GM18520 (cell line): ENCODE measurements at regions not wholly inside any gene's neighbourhood (a gene's known extent, or its start where the extent isn't known, plus 50 kb on each side); places are given as distances from the start of the nearest gene placed in this dataset.
"Not testable (repeated sequence)": the region's sequence is repeated elsewhere in the genome, so short reads cannot be mapped to it uniquely, and the experiment has no call there.

Experiments
- ATAC-seq: cut with Tn5 transposase; IDR thresholded peaks from one replicate; pipeline ENCODE4 v1.9.1; 2021; ENCODE audit not compliant: unreplicated experiment

GRCh38 chr11:86749821-86750401 is 50.4 kb upstream of the PRSS23 start:
- ATAC-seq: no peak

- no peak for ATAC-seq
Measured at GRCh38 chr11:86749376-86749775, 51.0 kb upstream of the PRSS23 start.

- ATAC-seq: no peak
Measured at GRCh38 chr11:86748296-86748695, 52.0 kb upstream of the PRSS23 start.

GRCh38 chr11:86747801-86748200 is 52.5 kb upstream of the PRSS23 start:
- ATAC-seq: no peak

- ATAC-seq: no peak
Measured at GRCh38 chr11:86746514-86746913, 53.8 kb upstream of the PRSS23 start.

GRCh38 chr11:86745571-86745970 is 54.8 kb upstream of the PRSS23 start:
- no peak for ATAC-seq

- ATAC-seq: peak; percentile 58
Measured at GRCh38 chr11:86743223-86744118, 56.9 kb upstream of the PRSS23 start.

GRCh38 chr11:86741839-86742805 is 58.2 kb upstream of the PRSS23 start:
- ATAC-seq: no peak

- ATAC-seq: no peak
Measured at GRCh38 chr11:86741484-86741835, 58.9 kb upstream of the PRSS23 start.

- no peak for ATAC-seq
Measured at GRCh38 chr11:86740628-86741483, 59.5 kb upstream of the PRSS23 start.

GRCh38 chr11:86738568-86738967 is 61.8 kb upstream of the PRSS23 start:
- no peak for ATAC-seq

- ATAC-seq: no peak
Measured at GRCh38 chr11:86737737-86738136, 62.6 kb upstream of the PRSS23 start.

GRCh38 chr11:86737230-86737629 is 63.1 kb upstream of the PRSS23 start:
- ATAC-seq: no peak

GRCh38 chr11:86736291-86737143 is 63.8 kb upstream of the PRSS23 start:
- no peak for ATAC-seq

- ATAC-seq: no peak
Measured at GRCh38 chr11:86735451-86736290, 63.3 kb upstream of the ME3 start.

GRCh38 chr11:86732739-86733138 is 60.3 kb upstream of the ME3 start:
- not testable (repeated sequence) for ATAC-seq

GRCh38 chr11:86732286-86732685 is 59.9 kb upstream of the ME3 start:
- ATAC-seq: not testable (repeated sequence)

- ATAC-seq: not testable (repeated sequence)
Measured at GRCh38 chr11:86729576-86729975, 57.2 kb upstream of the ME3 start.

- ATAC-seq: no peak
Measured at GRCh38 chr11:86728562-86728961, 56.1 kb upstream of the ME3 start.
